SU-DHL-6 (cell line): ENCODE measurements at regions not wholly inside any gene's neighbourhood (a gene's known extent, or its start where the extent isn't known, plus 50 kb on each side); places are given as distances from the start of the nearest gene placed in this dataset.
"Not testable (repeated sequence)": the region's sequence is repeated elsewhere in the genome, so short reads cannot be mapped to it uniquely, and the experiment has no call there.

Experiments used
- H2AFZ ChIP-seq: fragments of 200-600 bp; sonication (generic); 2 replicates; pipeline ENCODE4 v1.6.1; 2014; ENCODE audit warnings: low read depth, mild to moderate bottlenecking, moderate library complexity, mixed read lengths, antibody characterized with exemption, low read length; ENCODE audit not compliant: severe bottlenecking
- H3F3A ChIP-seq: fragments of 200-600 bp; shearing (Covaris generic); 2 replicates; pipeline ENCODE4 v1.6.0; 2016; ENCODE audit warnings: antibody characterized with exemption, mild to moderate bottlenecking; ENCODE audit not compliant: insufficient read depth
- H3K27ac ChIP-seq: fragments of 200-600 bp; sonication (generic); 2 replicates; pipeline ENCODE4 v1.5.1; 2016; ENCODE audit warnings: low read depth, mild to moderate bottlenecking, low read length, moderate library complexity, mixed read lengths
- H3K27me3 ChIP-seq: fragments of 200-600 bp; sonication (generic), shearing (Covaris generic); 2 replicates; pipeline ENCODE4 v1.6.0; 2014; ENCODE audit warnings: mild to moderate bottlenecking, low read length
- H3K36me3 ChIP-seq: fragments of 200-600 bp; sonication (generic); 2 replicates; pipeline ENCODE4 v1.6.1; 2014; ENCODE audit warnings: mild to moderate bottlenecking, low read length, mixed read lengths
- H3K4me2 ChIP-seq: fragments of 300-600, 200-600 bp; shearing (Covaris generic), sonication (generic); 2 replicates; pipeline ENCODE4 v1.6.0; 2014; ENCODE audit warnings: low read length, low read depth, mild to moderate bottlenecking; ENCODE audit not compliant: poor library complexity, severe bottlenecking
- H3K4me3 ChIP-seq: fragments of 200-600 bp; sonication (generic); 2 replicates; pipeline ENCODE4 v1.5.1; 2014; ENCODE audit warnings: antibody characterized with exemption, low read length, mild to moderate bottlenecking, mixed read lengths; ENCODE audit not compliant: insufficient read depth, poor library complexity, severe bottlenecking
- H3K79me2 ChIP-seq: fragments of 200-600 bp; sonication (generic); 2 replicates; pipeline ENCODE4 v1.6.1; 2014; ENCODE audit warnings: mild to moderate bottlenecking, low read length, moderate library complexity; ENCODE audit not compliant: insufficient read depth
- H3K9ac ChIP-seq: fragments of 200-600 bp; sonication (generic); 2 replicates; pipeline ENCODE4 v1.7.0; 2014; ENCODE audit warnings: mild to moderate bottlenecking, low read length
- H3K9me2 ChIP-seq: fragments of 200-600 bp; sonication (generic); replicated peaks from 2 replicates; pipeline ENCODE4 v1.6.1; 2014; ENCODE audit warnings: low read length; ENCODE audit not compliant: insufficient read depth
- H3K9me3 ChIP-seq: fragments of 200-600 bp; sonication (generic); 2 replicates; pipeline ENCODE4 v1.6.1; 2014; ENCODE audit warnings: low read length, mixed read lengths; ENCODE audit not compliant: insufficient read depth
- H4K20me1 ChIP-seq: fragments of 200-600 bp; sonication (generic); 2 replicates; pipeline ENCODE4 v1.6.1; 2014; ENCODE audit warnings: low read depth, mild to moderate bottlenecking, antibody characterized with exemption, low read length, moderate library complexity, mixed read lengths
- CTCF ChIP-seq: fragments of 200-600 bp; sonication (generic); IDR thresholded peaks from one replicate; pipeline ENCODE4 v1.5.1; 2017; ENCODE audit warnings: antibody characterized with exemption, mild to moderate bottlenecking, low read length, moderate library complexity; ENCODE audit not compliant: insufficient read depth, poor library complexity, severe bottlenecking
- EZH2phosphoT487 ChIP-seq: fragments of 200-600 bp; sonication (generic), shearing (Covaris generic); conservative IDR thresholded peaks from 2 replicates; pipeline ENCODE4 v1.6.1; 2018; ENCODE audit warnings: mild to moderate bottlenecking, antibody characterized with exemption, low read length, moderate library complexity, mixed read lengths

- H3K9me2 ChIP-seq, result no peaks in the 10 kb centered on the region
- H3K9ac ChIP-seq, result no peak overlapping the region
- no peak overlapping the region for H2AFZ ChIP-seq
- no peak overlapping the region for H3K4me3 ChIP-seq
- H3K27ac ChIP-seq, result no peak overlapping the region
- H3F3A ChIP-seq, result no peaks in the 10 kb centered on the region
- H3K4me2 ChIP-seq, result no peak overlapping the region
- no peaks in the 10 kb centered on the region for H3K9me3 ChIP-seq
- H3K79me2 ChIP-seq, result peaks cover 2% of the 10 kb centered on the region; the same call in 1 of the 2 replicates
- H3K27me3 ChIP-seq, result no peaks in the 10 kb centered on the region
- TF ChIP-seq CTCF (no peak), EZH2phosphoT487 (no peak)
- H3K36me3 ChIP-seq, result no peaks in the 10 kb centered on the region
- H4K20me1 ChIP-seq, result no peaks in the 10 kb centered on the region
Measured at GRCh38 chr1:831522-831921, 92.2 kb upstream of the SAMD11 start.

GRCh38 chr1:832136-832535, 91.6 kb upstream of the SAMD11 start:
- Histone ChIP-seq H3K36me3 (no peaks in the 10 kb centered on the region), H3K4me2 (no peak overlapping the region), H3F3A (no peaks in the 10 kb centered on the region), H4K20me1 (no peaks in the 10 kb centered on the region), H3K27ac (no peak overlapping the region), H3K9me3 (no peaks in the 10 kb centered on the region), H3K4me3 (no peak overlapping the region), H3K27me3 (no peaks in the 10 kb centered on the region), H2AFZ (no peak overlapping the region), H3K79me2 (no peaks in the 10 kb centered on the region), H3K9ac (no peak overlapping the region), H3K9me2 (no peaks in the 10 kb centered on the region)
- TF ChIP-seq CTCF (no peak), EZH2phosphoT487 (no peak)

GRCh38 chr1:833226-833625, 90.5 kb upstream of the SAMD11 start:
- H4K20me1 ChIP-seq, H3K36me3 ChIP-seq, H2AFZ ChIP-seq, H3K79me2 ChIP-seq, H3K27ac ChIP-seq, H3K4me2 ChIP-seq, H3F3A ChIP-seq, H3K9me3 ChIP-seq, H3K4me3 ChIP-seq, H3K9me2 ChIP-seq, H3K27me3 ChIP-seq, H3K9ac ChIP-seq: not testable (repeated sequence)

- not testable (repeated sequence) for H3K4me2 ChIP-seq, H3K27ac ChIP-seq, H3K27me3 ChIP-seq, H4K20me1 ChIP-seq, H2AFZ ChIP-seq, H3K36me3 ChIP-seq, H3K9me3 ChIP-seq, H3F3A ChIP-seq, H3K79me2 ChIP-seq, H3K4me3 ChIP-seq, H3K9me2 ChIP-seq, H3K9ac ChIP-seq
Measured at GRCh38 chr1:835509-835908, 88.2 kb upstream of the SAMD11 start.

- H3K9me2 ChIP-seq, H2AFZ ChIP-seq, H3K27ac ChIP-seq, H3K9ac ChIP-seq, H3K9me3 ChIP-seq, H4K20me1 ChIP-seq, H3K79me2 ChIP-seq, H3F3A ChIP-seq, H3K36me3 ChIP-seq, H3K4me3 ChIP-seq, H3K27me3 ChIP-seq, H3K4me2 ChIP-seq: not testable (repeated sequence)
Measured at GRCh38 chr1:837601-838000, 86.1 kb upstream of the SAMD11 start.

GRCh38 chr1:838291-838690, 85.4 kb upstream of the SAMD11 start:
- H3K36me3 ChIP-seq, H3K9me3 ChIP-seq, H4K20me1 ChIP-seq, H3K27me3 ChIP-seq, H3K9me2 ChIP-seq, H3F3A ChIP-seq, H3K79me2 ChIP-seq, H3K4me2 ChIP-seq, H3K9ac ChIP-seq, H3K4me3 ChIP-seq, H2AFZ ChIP-seq, H3K27ac ChIP-seq: not testable (repeated sequence)

GRCh38 chr1:840592-840991, 83.1 kb upstream of the SAMD11 start:
- H3K27ac ChIP-seq, H3K9me2 ChIP-seq, H2AFZ ChIP-seq, H3K9ac ChIP-seq, H3K36me3 ChIP-seq, H3K27me3 ChIP-seq, H3K79me2 ChIP-seq, H4K20me1 ChIP-seq, H3F3A ChIP-seq, H3K4me3 ChIP-seq, H3K4me2 ChIP-seq, H3K9me3 ChIP-seq: not testable (repeated sequence)
